IMR-90 (cell line): ENCODE measurements at regions not wholly inside any gene's neighbourhood (a gene's known extent, or its start where the extent isn't known, plus 50 kb on each side); places are given as distances from the start of the nearest gene placed in this dataset.

Source experiments
- ATAC-seq: fragments of 200-7000 bp; cut with Tn5 transposase; 2 replicates; pipeline ENCODE4 v1.9.1; 2020; ENCODE audit warnings: low read depth, mild to moderate bottlenecking, moderate library complexity
- BruUV-seq: library from RNA; stranded (reverse); fragments of 400-500 nt; replicated peaks from 2 replicates; lab custom pipeline; 2021; lab: Mats Ljungman, UMichigan
- CTCF ChIA-PET: fragments of 300-600 bp; formaldehyde crosslinking; extraction: SDS; loops from one replicate; lab custom pipeline; 2021; ENCODE audit warnings: antibody characterized with exemption; lab: Yijun Ruan, JAX
- POLR2A ChIA-PET: fragments of 300-600 bp; sonication (Branson Sonifier 250); formaldehyde crosslinking; loops from one replicate; lab custom pipeline; 2022; ENCODE audit warnings: antibody characterized with exemption; ENCODE audit not compliant: unreplicated experiment; lab: Charles Lee
- DNase-seq: peaks from one replicate; pipeline ENCODE4 v3.0.0; 2013
- H2AFZ ChIP-seq: replicated peaks from 2 replicates; pipeline ENCODE3; 2013; ENCODE audit warnings: low read length, mild to moderate bottlenecking; ENCODE audit not compliant: poor library complexity
- H2AK5ac ChIP-seq: 2 replicates; pipeline ENCODE4 v1.6.1; 2013; ENCODE audit warnings: low read depth, low read length, inconsistent platforms
- H2AK9ac ChIP-seq: replicated peaks from 2 replicates; pipeline ENCODE3; 2013; ENCODE audit warnings: mild to moderate bottlenecking, low read depth, low read length, moderate library complexity; ENCODE audit not compliant: poor library complexity
- H2BK120ac ChIP-seq: 2 replicates; pipeline ENCODE4 v1.6.1; 2013; ENCODE audit warnings: low read depth, low read length, inconsistent platforms
- H2BK15ac ChIP-seq: 3 replicates; pipeline ENCODE4 v1.6.1; 2013; ENCODE audit warnings: low read depth, low read length, inconsistent platforms
- H2BK20ac ChIP-seq: 2 replicates; pipeline ENCODE4 v1.6.1; 2013; ENCODE audit warnings: low read depth, mild to moderate bottlenecking, inconsistent platforms, low read length, moderate library complexity
- H2BK5ac ChIP-seq: 2 replicates; pipeline ENCODE4 v1.6.1; 2013; ENCODE audit warnings: mild to moderate bottlenecking, low read depth, low read length, inconsistent platforms; ENCODE audit not compliant: poor library complexity, severe bottlenecking
- H3K14ac ChIP-seq: replicated peaks from 2 replicates; pipeline ENCODE4 v1.6.1; 2013; ENCODE audit warnings: low read depth, low read length, inconsistent platforms
- H3K18ac ChIP-seq: 2 replicates; pipeline ENCODE4 v1.6.1; 2013; ENCODE audit warnings: low read depth, low read length, control low read depth
- H3K23ac ChIP-seq: 2 replicates; pipeline ENCODE4 v1.6.1; 2013; ENCODE audit warnings: low read depth, low read length, inconsistent platforms
- H3K27ac ChIP-seq: 2 replicates; pipeline ENCODE4 v1.5.1; 2013; ENCODE audit warnings: mild to moderate bottlenecking, control low read depth, low read length; ENCODE audit not compliant: insufficient read depth
- H3K27me3 ChIP-seq: 2 replicates; pipeline ENCODE4 v1.6.1; 2013; ENCODE audit warnings: low read length; ENCODE audit not compliant: control insufficient read depth, insufficient read depth
- H3K36me3 ChIP-seq: 2 replicates; pipeline ENCODE4 v1.6.1; 2013; ENCODE audit warnings: low read length, mixed read lengths; ENCODE audit not compliant: control insufficient read depth, insufficient read depth
- H3K4ac ChIP-seq: 2 replicates; pipeline ENCODE4 v1.6.1; 2013; ENCODE audit warnings: low read depth, low read length, inconsistent platforms
- H3K4me1 ChIP-seq: 2 replicates; pipeline ENCODE4 v1.6.1; 2013; ENCODE audit warnings: low read length, mixed read lengths; ENCODE audit not compliant: control insufficient read depth, insufficient read depth
- H3K4me2 ChIP-seq: 2 replicates; pipeline ENCODE4 v1.6.1; 2013; ENCODE audit warnings: low read depth, mild to moderate bottlenecking, control low read depth, low read length, moderate library complexity
- H3K4me3 ChIP-seq: 2 replicates; pipeline ENCODE4 v1.5.1; 2013; ENCODE audit warnings: low read depth, mild to moderate bottlenecking, control low read depth, low read length, moderate library complexity; ENCODE audit not compliant: insufficient read depth
- H3K56ac ChIP-seq: 2 replicates; pipeline ENCODE4 v1.6.1; 2013; ENCODE audit warnings: low read length, inconsistent platforms; ENCODE audit not compliant: insufficient read depth; ENCODE audit errors: extremely low read depth
- H3K79me1 ChIP-seq, 2 experiments: 2 replicates each; pipeline ENCODE4 v1.6.1; 2013; ENCODE audit warnings: low read length in 2 of 2, inconsistent platforms in 1 of 2, low read depth in 1 of 2
- H3K9ac ChIP-seq: 2 replicates; pipeline ENCODE4 v1.6.1; 2013; ENCODE audit warnings: low read depth, low read length, control low read depth
- H3K9me1 ChIP-seq: 2 replicates; pipeline ENCODE4 v1.6.1; 2013; ENCODE audit warnings: low read length, inconsistent platforms; ENCODE audit not compliant: insufficient read depth
- H3K9me3 ChIP-seq: 2 replicates; pipeline ENCODE4 v1.6.1; 2013; ENCODE audit warnings: low read length; ENCODE audit not compliant: control insufficient read depth, insufficient read depth
- H4K20me1 ChIP-seq: 2 replicates; pipeline ENCODE4 v1.6.1; 2013; ENCODE audit warnings: low read length, inconsistent platforms; ENCODE audit not compliant: insufficient read depth
- H4K5ac ChIP-seq: 2 replicates; pipeline ENCODE4 v1.6.1; 2013; ENCODE audit warnings: mild to moderate bottlenecking, low read depth, low read length, control low read depth
- H4K8ac ChIP-seq, 2 experiments: 2 replicates each; pipeline ENCODE4 v1.6.1; 2013; ENCODE audit warnings: low read depth in 2 of 2, low read length in 2 of 2, control low read depth in 1 of 2, inconsistent platforms in 1 of 2
- H4K91ac ChIP-seq: 2 replicates; pipeline ENCODE4 v1.6.1; 2013; ENCODE audit warnings: low read depth, low read length, inconsistent platforms; ENCODE audit not compliant: insufficient read depth
- CEBPB ChIP-seq: IDR thresholded peaks from 2 replicates; pipeline ENCODE4 v1.6.1; 2012; ENCODE audit warnings: low read depth, low read length, improper control_type of control experiment
- CTCF ChIP-seq: conservative IDR thresholded peaks from 2 replicates; pipeline ENCODE4 v1.5.1; 2012; ENCODE audit warnings: mild to moderate bottlenecking, low read depth, low read length, improper control_type of control experiment
- RAD21 ChIP-seq: IDR thresholded peaks from 2 replicates; pipeline ENCODE4 v1.6.1; 2012; ENCODE audit warnings: low read length, improper control_type of control experiment
- RFX5 ChIP-seq: IDR thresholded peaks from 2 replicates; pipeline ENCODE4 v1.8.0; 2012; ENCODE audit warnings: low read depth, mild to moderate bottlenecking, low read length, moderate library complexity
- SMC3 ChIP-seq: fragments of 150-350 bp; IDR thresholded peaks from 2 replicates; pipeline ENCODE4 v1.6.1; 2016; ENCODE audit warnings: low read depth, mild to moderate bottlenecking, antibody characterized with exemption, low read length, moderate library complexity
- USF2 ChIP-seq: fragments of 150-350 bp; IDR thresholded peaks from 2 replicates; pipeline ENCODE4 v1.6.1; 2017; ENCODE audit warnings: mild to moderate bottlenecking, antibody characterized with exemption, low read length, low read depth
- WGBS, 2 experiments: methylation state at CpG; one replicate each; pipeline versions ENCODE4 v1.1.5 to v1.1.7; 2013; ENCODE audit warnings: missing lambda C conversion rate in 2 of 2; ENCODE audit not compliant: insufficient read length in 1 of 2; ENCODE audit errors: extremely low coverage in 2 of 2; 5-methylcytosine and 5-hydroxymethylcytosine counted together
- dilution Hi-C: fragments of 300-500 bp; cut with HindIII; formaldehyde crosslinking; loops from one replicate; pipeline ENCODE4 v1.14.3; 2018; ENCODE audit warnings: low sequenced_read_pairs; ENCODE audit not compliant: unreplicated experiment
- in situ Hi-C: fragments of 300-500 bp; cut with MboI; formaldehyde crosslinking; loops from 3 replicates; pipeline ENCODE4 v1.14.3; 2019; ENCODE audit warnings: low sequenced_read_pairs, inconsistent platforms, mixed read lengths
- intact Hi-C: fragments of 100-400 bp; cut with micrococcal nuclease; formaldehyde crosslinking; loops from 2 replicates; pipeline ENCODE4 v1.10.0; 2022

GRCh38 chr5:125582352-125582751 lies 835.9 kb upstream of the ZNF608 start:
- Histone ChIP-seq H3K9ac (no peak overlapping the region), H2BK20ac (no peak overlapping the region), H3K79me1 (no peaks in the 10 kb centered on the region), H4K91ac (no peak overlapping the region), H2BK120ac (no peak overlapping the region), H3K18ac (no peak overlapping the region), H3K14ac (no peak overlapping the region), H4K8ac (no peak overlapping the region), H2BK15ac (no peak overlapping the region), H3K23ac (no peak overlapping the region), H4K5ac (no peak overlapping the region), H3K4me1 (peaks cover 1% of the 10 kb centered on the region; the same call in 1 of the 2 replicates), H2AK5ac (no peak overlapping the region), H3K36me3 (no peaks in the 10 kb centered on the region), H2AFZ (no peak overlapping the region), H3K27me3 (no peaks in the 10 kb centered on the region), H3K27ac (no peak overlapping the region), H2AK9ac (no peak overlapping the region), H3K9me1 (no peaks in the 10 kb centered on the region), H3K9me3 (no peaks in the 10 kb centered on the region), H4K20me1 (no peaks in the 10 kb centered on the region), H3K56ac (no peak overlapping the region), H3K4ac (no peak overlapping the region), H3K4me2 (no peak overlapping the region), H2BK5ac (no peak overlapping the region), H3K4me3 (no peak overlapping the region)
- CTCF ChIA-PET, result no interaction called here
- dilution Hi-C loops (no loop called here), intact Hi-C loops (loop anchor here (5.0 kb wide), 1 partner anchor 495 kb away; no protein-coding TSS in a partner anchor), in situ Hi-C loops (no loop called here)
- POLR2A ChIA-PET, result no interaction called here
- DNase-seq (no peak), ATAC-seq (no peak)
- no CpG with 5 or more reads among the region's 1 CpG for WGBS, 2 experiments
- TF ChIP-seq USF2, result no peak
- no peak for TF ChIP-seq RFX5
- no peak for TF ChIP-seq CEBPB
- no peak for TF ChIP-seq RAD21
- no peak for TF ChIP-seq SMC3
- TF ChIP-seq CTCF, result no peak
- BruUV-seq, result no TSS peak
